Gastrocnemius medialis (tissue), 4 donors: ENCODE measurements at regions not wholly inside any gene's neighbourhood (a gene's known extent, or its start where the extent isn't known, plus 50 kb on each side); places are given as distances from the start of the nearest gene placed in this dataset.

Source experiments
- POLR2A ChIP-seq, 2 donors: fragments of 450-650 bp; IDR thresholded peaks; one replicate each; pipeline ENCODE4 v1.6.1; 2017; ENCODE audit warnings: antibody characterized with exemption in 2 of 2, mild to moderate bottlenecking in 2 of 2, moderate library complexity in 2 of 2
- TF ChIP-seq, protein P1 (sequence below), 5 experiments: fragments of 450-650 bp in 3 of 5; fragments of 200-600 bp in 2 of 5; sonication (generic) in 2 of 5; IDR thresholded peaks in 4 of 5; conservative IDR thresholded peaks in 1 of 5; 1 replicate in 4 of 5; 2 replicates in 1 of 5; pipeline ENCODE4 v1.5.1; 2016 to 2019; ENCODE audit warnings: antibody characterized with exemption in 5 of 5, mild to moderate bottlenecking in 3 of 5, moderate library complexity in 3 of 5

DNA sequence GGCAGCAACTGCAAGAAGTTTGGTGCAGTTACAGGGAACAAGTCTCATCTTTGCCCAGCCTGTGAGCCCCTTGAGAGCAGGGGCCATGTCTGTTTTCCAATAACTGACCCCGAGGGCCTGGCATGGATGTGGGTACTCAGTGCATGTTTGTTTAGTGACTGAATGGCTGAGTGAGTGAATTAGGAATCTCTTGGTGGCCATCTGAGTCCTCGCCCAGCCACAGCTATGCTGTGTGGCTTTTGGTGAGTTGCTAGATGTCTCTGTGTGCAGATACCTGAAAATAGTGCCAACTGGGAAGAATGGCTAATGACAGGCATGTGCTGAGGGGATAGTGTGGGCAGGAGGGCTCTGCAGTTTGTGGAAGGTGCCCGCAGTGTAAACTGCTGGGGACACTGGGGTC is 54.4 kb upstream of the PCBD1 start:
- TF ChIP-seq, protein P1, sequence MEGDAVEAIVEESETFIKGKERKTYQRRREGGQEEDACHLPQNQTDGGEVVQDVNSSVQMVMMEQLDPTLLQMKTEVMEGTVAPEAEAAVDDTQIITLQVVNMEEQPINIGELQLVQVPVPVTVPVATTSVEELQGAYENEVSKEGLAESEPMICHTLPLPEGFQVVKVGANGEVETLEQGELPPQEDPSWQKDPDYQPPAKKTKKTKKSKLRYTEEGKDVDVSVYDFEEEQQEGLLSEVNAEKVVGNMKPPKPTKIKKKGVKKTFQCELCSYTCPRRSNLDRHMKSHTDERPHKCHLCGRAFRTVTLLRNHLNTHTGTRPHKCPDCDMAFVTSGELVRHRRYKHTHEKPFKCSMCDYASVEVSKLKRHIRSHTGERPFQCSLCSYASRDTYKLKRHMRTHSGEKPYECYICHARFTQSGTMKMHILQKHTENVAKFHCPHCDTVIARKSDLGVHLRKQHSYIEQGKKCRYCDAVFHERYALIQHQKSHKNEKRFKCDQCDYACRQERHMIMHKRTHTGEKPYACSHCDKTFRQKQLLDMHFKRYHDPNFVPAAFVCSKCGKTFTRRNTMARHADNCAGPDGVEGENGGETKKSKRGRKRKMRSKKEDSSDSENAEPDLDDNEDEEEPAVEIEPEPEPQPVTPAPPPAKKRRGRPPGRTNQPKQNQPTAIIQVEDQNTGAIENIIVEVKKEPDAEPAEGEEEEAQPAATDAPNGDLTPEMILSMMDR (IDR thresholded peaks at IDR 0.05 in 4 of 5, conservative IDR thresholded peaks at IDR 0.05 in 1 of 5), result no peak
- TF ChIP-seq POLR2A (IDR thresholded peaks at IDR 0.05), result no peak
